BLaER1 treated with 17β-estradiol and CSF1 and Interleukin-3, amounts not matched to agents 10 nM and 100 nM (cell line): ENCODE measurements at regions not wholly inside any gene's neighbourhood (a gene's known extent, or its start where the extent isn't known, plus 50 kb on each side); places are given as distances from the start of the nearest gene placed in this dataset.

Source experiments
- H3K27ac ChIP-seq, 11 experiments: shearing (Covaris generic); formaldehyde crosslinking; 2 replicates each; pipeline ENCODE4 v1.8.1; 2022
- H3K27me3 ChIP-seq, 11 experiments: shearing (Covaris generic); formaldehyde crosslinking; 2 replicates each; pipeline ENCODE4 v1.8.1; 2022
- H3K36me3 ChIP-seq, 11 experiments: shearing (Covaris generic); formaldehyde crosslinking; 2 replicates each; pipeline ENCODE4 v1.8.1; 2022
- H3K4me1 ChIP-seq, 10 experiments: shearing (Covaris generic); formaldehyde crosslinking; 2 replicates each; pipeline ENCODE4 v1.8.1; 2022
- H3K4me2 ChIP-seq, 11 experiments: shearing (Covaris generic); formaldehyde crosslinking; 2 replicates each; pipeline ENCODE4 v1.8.1; 2022
- H3K4me3 ChIP-seq, 10 experiments: shearing (Covaris generic); formaldehyde crosslinking; 2 replicates each; pipeline ENCODE4 v1.8.1; 2022
- H3K9ac ChIP-seq, 11 experiments: shearing (Covaris generic); formaldehyde crosslinking; 2 replicates each; pipeline ENCODE4 v1.8.1; 2022
- H3K9me3 ChIP-seq, 11 experiments: shearing (Covaris generic); formaldehyde crosslinking; replicated peaks in 1 of 11; 2 replicates each; pipeline ENCODE4 v1.8.1; 2022
- H4K20me1 ChIP-seq, 11 experiments: shearing (Covaris generic); formaldehyde crosslinking; 2 replicates each; pipeline ENCODE4 v1.8.1; 2022
- Cebpa-rat ChIP-seq, 11 experiments: shearing (Covaris generic); IDR thresholded peaks; 2 replicates each; pipeline ENCODE4 v1.8.1; 2022

- Histone ChIP-seq H3K4me3 (no peak overlapping the region), H3K27ac (no peak overlapping the region), H3K4me2 (no peak overlapping the region), H3K9me3 (no peaks in the 10 kb centered on the region), H3K27me3 (no peaks in the 10 kb centered on the region), H3K36me3 (no peaks in the 10 kb centered on the region), H4K20me1 (no peaks in the 10 kb centered on the region), H3K4me1 (no peaks in the 10 kb centered on the region), H3K9ac (no peak overlapping the region)
- TF ChIP-seq Cebpa-rat (IDR thresholded peaks at IDR 0.05) = no peak
Measured at GRCh38 chr1:103362348-103363007, 163.0 kb upstream of the RNPC3 start.

- H3K4me1 ChIP-seq = no peaks in the 10 kb centered on the region
- TF ChIP-seq Cebpa-rat (IDR thresholded peaks at IDR 0.05) = no peak
- H3K27ac ChIP-seq = no peak overlapping the region
- H3K4me3 ChIP-seq = no peak overlapping the region
- no peaks in the 10 kb centered on the region for H3K36me3 ChIP-seq
- no peak overlapping the region for H3K9ac ChIP-seq
- H4K20me1 ChIP-seq = no peaks in the 10 kb centered on the region
- H3K27me3 ChIP-seq = no peaks in the 10 kb centered on the region
- no peak overlapping the region for H3K4me2 ChIP-seq
- H3K9me3 ChIP-seq = no peaks in the 10 kb centered on the region
Measured at GRCh38 chr1:103353391-103353790, 172.1 kb upstream of the RNPC3 start.

GRCh38 chr1:103348136-103348535, 177.4 kb upstream of the RNPC3 start:
- Histone ChIP-seq H3K4me1 (no peaks in the 10 kb centered on the region), H4K20me1 (no peaks in the 10 kb centered on the region), H3K27ac (no peak overlapping the region), H3K4me3 (no peak overlapping the region), H3K36me3 (no peaks in the 10 kb centered on the region), H3K4me2 (no peak overlapping the region), H3K9me3 (no peaks in the 10 kb centered on the region), H3K27me3 (no peaks in the 10 kb centered on the region), H3K9ac (no peak overlapping the region)
- TF ChIP-seq Cebpa-rat (IDR thresholded peaks at IDR 0.05) = no peak

GRCh38 chr1:103344930-103345329, 180.6 kb upstream of the RNPC3 start:
- H3K27ac ChIP-seq = no peak overlapping the region
- no peaks in the 10 kb centered on the region for H4K20me1 ChIP-seq
- no peaks in the 10 kb centered on the region for H3K9me3 ChIP-seq
- TF ChIP-seq Cebpa-rat (IDR thresholded peaks at IDR 0.05) = no peak
- no peaks in the 10 kb centered on the region for H3K27me3 ChIP-seq
- no peaks in the 10 kb centered on the region for H3K36me3 ChIP-seq
- H3K9ac ChIP-seq = no peak overlapping the region
- no peak overlapping the region for H3K4me3 ChIP-seq
- no peak overlapping the region for H3K4me2 ChIP-seq
- H3K4me1 ChIP-seq = peaks cover 8 to 21% (median 13%) of the 10 kb centered on the region in 10 experiments

GRCh38 chr1:103341377-103341880, 184.1 kb upstream of the RNPC3 start:
- Histone ChIP-seq H3K4me1 (peaks cover 8 to 23% (median 15%) of the 10 kb centered on the region in 10 experiments), H3K9me3 (no peaks in the 10 kb centered on the region), H3K27ac (no peak overlapping the region), H3K27me3 (no peaks in the 10 kb centered on the region), H3K4me3 (no peak overlapping the region), H3K9ac (no peak overlapping the region), H4K20me1 (no peaks in the 10 kb centered on the region), H3K36me3 (no peaks in the 10 kb centered on the region), H3K4me2 (peak overlapping the region in 4 of 11 experiments; percentile 17 to 70 (median 47); a peak in 7 of 22 replicates)
- TF ChIP-seq Cebpa-rat (IDR thresholded peaks at IDR 0.05) = no peak

GRCh38 chr1:103337779-103338178, 187.7 kb upstream of the RNPC3 start:
- H3K4me1 ChIP-seq = peaks cover 8 to 23% (median 15%) of the 10 kb centered on the region in 10 experiments
- H3K4me3 ChIP-seq = no peak overlapping the region
- H4K20me1 ChIP-seq = no peaks in the 10 kb centered on the region
- TF ChIP-seq Cebpa-rat (IDR thresholded peaks at IDR 0.05) = no peak
- H3K9ac ChIP-seq = no peak overlapping the region
- no peaks in the 10 kb centered on the region for H3K36me3 ChIP-seq
- H3K27me3 ChIP-seq = no peaks in the 10 kb centered on the region
- no peak overlapping the region for H3K27ac ChIP-seq
- no peak overlapping the region for H3K4me2 ChIP-seq
- no peaks in the 10 kb centered on the region for H3K9me3 ChIP-seq

GRCh38 chr1:103336408-103336807, 189.1 kb upstream of the RNPC3 start:
- Histone ChIP-seq H3K4me2 (no peak overlapping the region), H3K27ac (no peak overlapping the region), H3K4me1 (peaks cover 8 to 17% (median 13%) of the 10 kb centered on the region in 10 experiments), H3K4me3 (no peak overlapping the region), H3K27me3 (no peaks in the 10 kb centered on the region), H3K9me3 (no peaks in the 10 kb centered on the region), H3K9ac (no peak overlapping the region), H3K36me3 (no peaks in the 10 kb centered on the region), H4K20me1 (no peaks in the 10 kb centered on the region)
- TF ChIP-seq Cebpa-rat (IDR thresholded peaks at IDR 0.05) = no peak

GRCh38 chr1:103333141-103333540, 192.4 kb upstream of the RNPC3 start:
- Histone ChIP-seq H3K4me3 (no peak overlapping the region), H3K27me3 (no peaks in the 10 kb centered on the region), H3K4me1 (no peaks in the 10 kb centered on the region), H3K4me2 (no peak overlapping the region), H4K20me1 (no peaks in the 10 kb centered on the region), H3K9me3 (no peaks in the 10 kb centered on the region), H3K27ac (no peak overlapping the region), H3K9ac (no peak overlapping the region), H3K36me3 (no peaks in the 10 kb centered on the region)
- no peak for TF ChIP-seq Cebpa-rat (IDR thresholded peaks at IDR 0.05)

- TF ChIP-seq Cebpa-rat (IDR thresholded peaks at IDR 0.05) = no peak
- Histone ChIP-seq H3K36me3 (no peaks in the 10 kb centered on the region), H3K27me3 (no peaks in the 10 kb centered on the region), H3K27ac (no peak overlapping the region), H3K9ac (no peak overlapping the region), H3K4me2 (no peak overlapping the region), H4K20me1 (no peaks in the 10 kb centered on the region), H3K4me1 (no peaks in the 10 kb centered on the region), H3K4me3 (no peak overlapping the region), H3K9me3 (peaks cover 0 to 11% (median 3%) of the 10 kb centered on the region in 11 experiments; a peak in 4 of 22 replicates)
Measured at GRCh38 chr1:103327054-103327719, 198.3 kb upstream of the RNPC3 start.

GRCh38 chr1:103326595-103326994, 198.9 kb upstream of the RNPC3 start:
- no peaks in the 10 kb centered on the region for H3K27me3 ChIP-seq
- H4K20me1 ChIP-seq = no peaks in the 10 kb centered on the region
- H3K9ac ChIP-seq = no peak overlapping the region
- no peak overlapping the region for H3K4me2 ChIP-seq
- TF ChIP-seq Cebpa-rat (IDR thresholded peaks at IDR 0.05) = no peak
- H3K36me3 ChIP-seq = no peaks in the 10 kb centered on the region
- no peak overlapping the region for H3K27ac ChIP-seq
- no peak overlapping the region for H3K4me3 ChIP-seq
- peaks cover 0 to 11% (median 3%) of the 10 kb centered on the region in 11 experiments; a peak in 4 of 22 replicates for H3K9me3 ChIP-seq
- no peaks in the 10 kb centered on the region for H3K4me1 ChIP-seq
